HEK293 (cell line): ENCODE measurements at regions not wholly inside any gene's neighbourhood (a gene's known extent, or its start where the extent isn't known, plus 50 kb on each side); places are given as distances from the start of the nearest gene placed in this dataset.

ENCODE experiments used
- MYNN ChIP-seq: fragments of 450-650 bp; formaldehyde crosslinking; IDR thresholded peaks from 2 replicates; pipeline ENCODE4 v1.5.1; 2016; ENCODE audit warnings: missing biosample characterization, missing genetic modification characterization, borderline replicate concordance
- YY1 ChIP-seq: fragments of 450-650 bp; formaldehyde crosslinking; IDR thresholded peaks from 2 replicates; pipeline ENCODE4 v1.5.1; 2018; ENCODE audit warnings: missing biosample characterization, missing genetic modification characterization
- ZNF133 ChIP-seq: fragments of 450-650 bp; formaldehyde crosslinking; IDR thresholded peaks from 2 replicates; pipeline ENCODE4 v1.5.1; 2016; ENCODE audit warnings: missing biosample characterization, missing genetic modification characterization
- ZNF302 ChIP-seq: fragments of 450-650 bp; formaldehyde crosslinking; IDR thresholded peaks from 2 replicates; pipeline ENCODE4 v1.5.1; 2016; ENCODE audit warnings: missing biosample characterization, missing genetic modification characterization, low read depth
- ZNF324 ChIP-seq: fragments of 450-650 bp; formaldehyde crosslinking; IDR thresholded peaks from 2 replicates; pipeline ENCODE4 v1.5.1; 2016; ENCODE audit warnings: missing biosample characterization, missing genetic modification characterization
- TF ChIP-seq, protein P1 (sequence below): fragments of 450-650 bp; formaldehyde crosslinking; IDR thresholded peaks from 2 replicates; pipeline ENCODE4 v1.5.1; 2016; ENCODE audit warnings: missing biosample characterization, missing genetic modification characterization
- TF ChIP-seq, protein P2 (sequence below): fragments of 450-650 bp; formaldehyde crosslinking; IDR thresholded peaks from 2 replicates; pipeline ENCODE4 v1.5.1; 2016; ENCODE audit warnings: missing biosample characterization, missing genetic modification characterization
- TF ChIP-seq, protein P3 (sequence below): fragments of 450-650 bp; formaldehyde crosslinking; IDR thresholded peaks from 2 replicates; pipeline ENCODE4 v1.5.1; 2017; ENCODE audit warnings: missing biosample characterization, missing genetic modification characterization
- TF ChIP-seq, protein P4 (sequence below): fragments of 450-650 bp; formaldehyde crosslinking; IDR thresholded peaks from 2 replicates; pipeline ENCODE4 v1.5.0; 2017; ENCODE audit warnings: missing biosample characterization, missing genetic modification characterization, borderline replicate concordance

DNA sequence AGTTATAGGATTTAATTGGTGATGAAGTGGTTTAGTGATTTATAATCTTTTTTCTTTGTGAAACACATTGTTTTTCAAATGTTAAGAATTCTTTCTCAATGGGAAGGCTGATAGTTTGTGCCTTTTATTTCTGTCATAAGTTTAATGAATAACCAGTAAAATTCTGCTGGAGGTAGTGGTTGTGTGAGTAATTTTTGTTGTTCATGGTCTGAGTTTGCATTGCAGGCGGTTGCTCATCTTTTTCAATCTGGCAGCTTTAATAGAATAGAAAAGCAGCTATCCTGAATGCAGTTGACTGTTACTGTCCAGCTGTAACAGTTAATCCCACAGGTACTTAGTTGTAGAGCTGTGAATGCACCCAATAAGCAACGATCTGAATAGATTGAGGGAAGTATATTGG is 215.6 kb upstream of the AFF2 start:
- TF ChIP-seq, protein P1, sequence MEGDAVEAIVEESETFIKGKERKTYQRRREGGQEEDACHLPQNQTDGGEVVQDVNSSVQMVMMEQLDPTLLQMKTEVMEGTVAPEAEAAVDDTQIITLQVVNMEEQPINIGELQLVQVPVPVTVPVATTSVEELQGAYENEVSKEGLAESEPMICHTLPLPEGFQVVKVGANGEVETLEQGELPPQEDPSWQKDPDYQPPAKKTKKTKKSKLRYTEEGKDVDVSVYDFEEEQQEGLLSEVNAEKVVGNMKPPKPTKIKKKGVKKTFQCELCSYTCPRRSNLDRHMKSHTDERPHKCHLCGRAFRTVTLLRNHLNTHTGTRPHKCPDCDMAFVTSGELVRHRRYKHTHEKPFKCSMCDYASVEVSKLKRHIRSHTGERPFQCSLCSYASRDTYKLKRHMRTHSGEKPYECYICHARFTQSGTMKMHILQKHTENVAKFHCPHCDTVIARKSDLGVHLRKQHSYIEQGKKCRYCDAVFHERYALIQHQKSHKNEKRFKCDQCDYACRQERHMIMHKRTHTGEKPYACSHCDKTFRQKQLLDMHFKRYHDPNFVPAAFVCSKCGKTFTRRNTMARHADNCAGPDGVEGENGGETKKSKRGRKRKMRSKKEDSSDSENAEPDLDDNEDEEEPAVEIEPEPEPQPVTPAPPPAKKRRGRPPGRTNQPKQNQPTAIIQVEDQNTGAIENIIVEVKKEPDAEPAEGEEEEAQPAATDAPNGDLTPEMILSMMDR, result no peak
- TF ChIP-seq MYNN (tag by site-specific recombination), result no peak
- no peak for TF ChIP-seq YY1
- TF ChIP-seq, protein P2, sequence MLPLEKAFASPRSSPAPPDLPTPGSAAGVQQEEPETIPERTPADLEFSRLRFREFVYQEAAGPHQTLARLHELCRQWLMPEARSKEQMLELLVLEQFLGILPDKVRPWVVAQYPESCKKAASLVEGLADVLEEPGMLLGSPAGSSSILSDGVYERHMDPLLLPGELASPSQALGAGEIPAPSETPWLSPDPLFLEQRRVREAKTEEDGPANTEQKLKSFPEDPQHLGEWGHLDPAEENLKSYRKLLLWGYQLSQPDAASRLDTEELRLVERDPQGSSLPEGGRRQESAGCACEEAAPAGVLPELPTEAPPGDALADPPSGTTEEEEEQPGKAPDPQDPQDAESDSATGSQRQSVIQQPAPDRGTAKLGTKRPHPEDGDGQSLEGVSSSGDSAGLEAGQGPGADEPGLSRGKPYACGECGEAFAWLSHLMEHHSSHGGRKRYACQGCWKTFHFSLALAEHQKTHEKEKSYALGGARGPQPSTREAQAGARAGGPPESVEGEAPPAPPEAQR, result no peak
- TF ChIP-seq, protein P3, sequence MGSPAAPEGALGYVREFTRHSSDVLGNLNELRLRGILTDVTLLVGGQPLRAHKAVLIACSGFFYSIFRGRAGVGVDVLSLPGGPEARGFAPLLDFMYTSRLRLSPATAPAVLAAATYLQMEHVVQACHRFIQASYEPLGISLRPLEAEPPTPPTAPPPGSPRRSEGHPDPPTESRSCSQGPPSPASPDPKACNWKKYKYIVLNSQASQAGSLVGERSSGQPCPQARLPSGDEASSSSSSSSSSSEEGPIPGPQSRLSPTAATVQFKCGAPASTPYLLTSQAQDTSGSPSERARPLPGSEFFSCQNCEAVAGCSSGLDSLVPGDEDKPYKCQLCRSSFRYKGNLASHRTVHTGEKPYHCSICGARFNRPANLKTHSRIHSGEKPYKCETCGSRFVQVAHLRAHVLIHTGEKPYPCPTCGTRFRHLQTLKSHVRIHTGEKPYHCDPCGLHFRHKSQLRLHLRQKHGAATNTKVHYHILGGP (tag by site-specific recombination), result no peak
- no peak for TF ChIP-seq ZNF302 (tag by site-specific recombination)
- no peak for TF ChIP-seq ZNF133
- TF ChIP-seq, protein P4, sequence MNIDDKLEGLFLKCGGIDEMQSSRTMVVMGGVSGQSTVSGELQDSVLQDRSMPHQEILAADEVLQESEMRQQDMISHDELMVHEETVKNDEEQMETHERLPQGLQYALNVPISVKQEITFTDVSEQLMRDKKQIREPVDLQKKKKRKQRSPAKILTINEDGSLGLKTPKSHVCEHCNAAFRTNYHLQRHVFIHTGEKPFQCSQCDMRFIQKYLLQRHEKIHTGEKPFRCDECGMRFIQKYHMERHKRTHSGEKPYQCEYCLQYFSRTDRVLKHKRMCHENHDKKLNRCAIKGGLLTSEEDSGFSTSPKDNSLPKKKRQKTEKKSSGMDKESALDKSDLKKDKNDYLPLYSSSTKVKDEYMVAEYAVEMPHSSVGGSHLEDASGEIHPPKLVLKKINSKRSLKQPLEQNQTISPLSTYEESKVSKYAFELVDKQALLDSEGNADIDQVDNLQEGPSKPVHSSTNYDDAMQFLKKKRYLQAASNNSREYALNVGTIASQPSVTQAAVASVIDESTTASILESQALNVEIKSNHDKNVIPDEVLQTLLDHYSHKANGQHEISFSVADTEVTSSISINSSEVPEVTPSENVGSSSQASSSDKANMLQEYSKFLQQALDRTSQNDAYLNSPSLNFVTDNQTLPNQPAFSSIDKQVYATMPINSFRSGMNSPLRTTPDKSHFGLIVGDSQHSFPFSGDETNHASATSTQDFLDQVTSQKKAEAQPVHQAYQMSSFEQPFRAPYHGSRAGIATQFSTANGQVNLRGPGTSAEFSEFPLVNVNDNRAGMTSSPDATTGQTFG (tag by site-specific recombination), result no peak
- no peak for TF ChIP-seq ZNF324 (tag by site-specific recombination)
